ENCODE measurements at regions not wholly inside any gene's neighbourhood (a gene's known extent, or its start where the extent isn't known, plus 50 kb on each side); places are given as distances from the start of the nearest gene placed in this dataset.
A peak's percentile ranks its signal among the peaks of the same experiment; 100 is the strongest.

DNA sequence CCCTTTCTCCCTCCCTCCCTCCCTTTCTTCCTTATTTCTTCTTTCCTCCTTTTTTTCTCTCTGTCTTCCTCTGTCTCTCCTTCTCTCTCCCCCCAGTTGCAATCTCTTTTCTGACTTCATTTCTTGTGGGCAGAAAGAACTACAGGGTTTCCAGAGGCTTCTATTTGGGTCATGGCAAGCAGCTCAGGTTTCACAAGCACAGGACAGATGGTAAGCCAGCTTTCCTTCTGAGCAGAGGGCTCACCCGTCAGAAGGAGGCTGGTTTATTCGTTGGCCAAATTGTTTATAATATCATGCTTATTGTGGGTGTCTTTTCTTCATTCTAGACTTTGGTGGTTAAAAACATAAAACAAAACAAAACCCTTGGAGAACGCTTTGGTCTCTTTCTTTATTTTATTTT lies 58.9 kb upstream of the CLMP start:
- no peak for DNase-seq

GRCh38 chr11:123253223-123253622 lies 58.2 kb upstream of the CLMP start:
- no peak for DNase-seq

GRCh38 chr11:123251657-123252344 lies 56.8 kb upstream of the CLMP start:
- DNase-seq, result no peak

DNA sequence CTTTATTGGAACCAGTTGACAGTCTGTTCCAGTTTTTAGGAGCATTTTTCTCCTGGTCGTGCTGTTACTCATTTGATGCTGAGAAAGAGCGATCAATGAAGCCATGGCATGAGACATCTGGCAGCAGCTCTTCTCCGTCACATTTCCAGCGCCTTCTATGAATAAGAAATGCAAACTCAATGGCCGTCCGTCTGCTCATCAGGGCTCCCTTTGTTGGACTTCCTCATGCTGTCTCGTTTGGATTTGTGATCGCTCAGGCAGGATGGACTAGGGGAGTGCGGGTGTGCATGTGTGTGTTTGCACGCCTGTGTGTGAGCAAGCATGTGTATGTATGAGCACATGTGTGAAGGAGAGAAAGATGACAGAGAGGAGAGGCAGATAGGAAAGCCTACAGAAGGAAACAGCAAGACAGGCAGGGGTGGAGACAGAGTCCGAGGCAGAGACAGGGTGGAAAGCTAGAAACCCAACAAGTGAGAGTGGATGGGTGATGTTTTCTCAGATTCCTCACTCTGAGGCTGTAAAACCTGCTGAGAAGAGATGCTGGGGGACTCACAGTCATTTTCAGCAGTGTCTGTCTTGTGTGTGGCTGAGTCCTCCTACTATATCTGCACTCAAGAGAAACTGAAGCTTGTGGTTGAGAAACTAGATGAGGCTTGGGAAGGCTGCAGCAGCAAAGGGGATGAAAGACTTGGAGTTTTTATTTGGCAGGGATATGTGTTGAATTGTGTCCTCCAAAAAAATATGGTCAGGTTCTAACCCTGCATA lies 56.0 kb upstream of the CLMP start:
- no peak for DNase-seq

DNA sequence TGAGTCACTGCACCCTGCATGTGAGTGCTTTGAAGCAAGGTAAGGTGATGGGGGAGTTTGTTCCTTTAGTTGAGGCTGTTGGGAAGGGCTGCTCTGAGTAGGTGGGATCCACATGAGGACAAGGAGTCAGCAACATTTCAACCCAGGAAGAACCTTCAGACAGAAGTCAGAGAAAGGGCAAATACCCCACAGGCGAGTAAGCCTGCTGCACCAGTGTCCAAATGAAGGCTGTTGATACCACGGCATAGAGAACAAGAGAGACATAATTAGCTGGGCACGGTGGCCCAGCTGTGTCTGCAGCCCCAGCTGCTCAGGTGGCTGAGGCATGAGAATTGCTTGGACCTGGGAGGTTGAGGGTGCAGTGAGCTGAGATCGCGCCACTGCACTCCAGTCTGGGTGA lies 54.3 kb upstream of the CLMP start:
- DNase-seq, result no peak

DNA sequence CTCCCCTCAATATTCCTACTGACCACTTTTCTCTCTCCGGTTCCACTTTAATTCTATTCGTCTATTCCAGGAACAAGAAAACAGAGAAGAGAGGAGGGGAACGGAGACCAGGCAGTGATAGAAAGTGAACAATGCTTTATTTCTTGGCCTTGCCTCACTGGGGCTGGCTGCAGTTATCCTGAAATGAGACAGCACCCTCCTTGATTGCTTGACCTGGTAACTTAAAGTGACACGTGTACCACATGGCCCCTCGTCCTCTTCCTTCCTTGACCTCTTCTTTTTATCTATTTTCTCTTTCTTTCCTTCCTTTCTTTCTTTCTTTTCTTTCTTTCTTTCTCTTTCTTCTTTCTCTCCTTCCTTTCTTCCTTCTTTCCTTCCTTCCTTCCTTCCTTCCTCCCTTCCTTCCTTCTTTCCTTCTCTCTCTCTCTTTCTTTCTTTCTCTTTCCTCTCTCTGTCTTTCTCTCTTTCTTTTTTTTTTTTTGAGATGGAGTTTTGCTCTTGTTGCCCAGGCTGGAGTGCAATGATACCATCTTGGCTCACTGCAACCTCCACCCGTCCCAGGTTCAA lies 52.8 kb upstream of the CLMP start:
- DNase-seq, result no peak

- DNase-seq, result no peak
Observed at GRCh38 chr11:123247496-123247799, 52.4 kb upstream of the CLMP start.

DNA sequence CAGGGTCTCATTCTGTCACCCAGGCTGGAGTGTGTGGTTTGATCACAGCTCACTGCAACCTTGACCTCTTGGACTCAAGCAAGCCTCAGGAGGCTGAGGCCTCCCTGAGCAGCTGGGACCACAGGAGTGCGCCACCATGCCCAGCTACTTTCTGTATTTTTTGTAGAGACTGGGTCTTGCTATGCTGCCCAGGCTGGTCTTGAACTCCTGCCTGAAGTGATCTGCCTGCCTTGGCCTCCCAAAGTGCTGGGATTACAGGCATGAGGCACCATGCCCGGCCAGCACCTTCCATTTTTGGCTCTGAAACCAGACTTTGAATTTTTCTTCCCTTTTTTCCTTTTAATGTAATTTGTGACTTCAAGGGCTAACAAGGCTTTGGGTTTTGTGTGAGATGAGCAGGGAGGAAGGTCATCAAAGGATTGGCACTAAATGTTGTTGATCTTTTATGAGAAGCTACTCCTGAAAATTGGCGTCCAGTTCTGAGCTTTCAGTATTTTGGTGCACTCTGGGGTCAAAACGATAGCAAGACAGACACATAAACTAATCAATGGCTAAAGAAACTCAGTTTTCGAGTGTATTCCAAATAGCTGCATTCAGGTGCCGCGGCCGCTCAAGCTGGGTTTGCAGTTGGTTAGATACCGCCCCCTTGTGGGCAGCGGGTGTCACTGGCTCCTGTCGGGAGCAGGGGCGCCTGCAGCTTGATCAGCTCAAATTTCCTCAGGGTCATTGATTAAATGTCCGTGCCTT lies 51.9 kb upstream of the CLMP start:
- DNase-seq, result peak; percentile 88

GRCh38 chr11:123245567-123245966 lies 50.5 kb upstream of the CLMP start:
- no peak for DNase-seq

Measured in stimulated activated CD8-positive, alpha-beta memory T cell treated with anti-CD3 and anti-CD28 coated beads, Interleukin-4, amount 100 ng/mL, for 48 hours (primary cell).